Activated CD8-positive, alpha-beta memory T cell treated with anti-CD3 and anti-CD28 coated beads for 48 hours (primary cell): ENCODE measurements at regions not wholly inside any gene's neighbourhood (a gene's known extent, or its start where the extent isn't known, plus 50 kb on each side); places are given as distances from the start of the nearest gene placed in this dataset.
"Not testable (repeated sequence)": the region's sequence is repeated elsewhere in the genome, so short reads cannot be mapped to it uniquely, and the experiment has no call there.

ENCODE experiments used
- DNase-seq, 3 experiments: peaks; one replicate each; pipeline ENCODE4 v3.0.0-alpha.2; 2020; ENCODE audit warnings: low read depth in 2 of 3, low spot score in 2 of 3

- no peak for DNase-seq
Observed at GRCh38 chr5:1654786-1655495, 131.2 kb upstream of the LPCAT1 start.

DNA sequence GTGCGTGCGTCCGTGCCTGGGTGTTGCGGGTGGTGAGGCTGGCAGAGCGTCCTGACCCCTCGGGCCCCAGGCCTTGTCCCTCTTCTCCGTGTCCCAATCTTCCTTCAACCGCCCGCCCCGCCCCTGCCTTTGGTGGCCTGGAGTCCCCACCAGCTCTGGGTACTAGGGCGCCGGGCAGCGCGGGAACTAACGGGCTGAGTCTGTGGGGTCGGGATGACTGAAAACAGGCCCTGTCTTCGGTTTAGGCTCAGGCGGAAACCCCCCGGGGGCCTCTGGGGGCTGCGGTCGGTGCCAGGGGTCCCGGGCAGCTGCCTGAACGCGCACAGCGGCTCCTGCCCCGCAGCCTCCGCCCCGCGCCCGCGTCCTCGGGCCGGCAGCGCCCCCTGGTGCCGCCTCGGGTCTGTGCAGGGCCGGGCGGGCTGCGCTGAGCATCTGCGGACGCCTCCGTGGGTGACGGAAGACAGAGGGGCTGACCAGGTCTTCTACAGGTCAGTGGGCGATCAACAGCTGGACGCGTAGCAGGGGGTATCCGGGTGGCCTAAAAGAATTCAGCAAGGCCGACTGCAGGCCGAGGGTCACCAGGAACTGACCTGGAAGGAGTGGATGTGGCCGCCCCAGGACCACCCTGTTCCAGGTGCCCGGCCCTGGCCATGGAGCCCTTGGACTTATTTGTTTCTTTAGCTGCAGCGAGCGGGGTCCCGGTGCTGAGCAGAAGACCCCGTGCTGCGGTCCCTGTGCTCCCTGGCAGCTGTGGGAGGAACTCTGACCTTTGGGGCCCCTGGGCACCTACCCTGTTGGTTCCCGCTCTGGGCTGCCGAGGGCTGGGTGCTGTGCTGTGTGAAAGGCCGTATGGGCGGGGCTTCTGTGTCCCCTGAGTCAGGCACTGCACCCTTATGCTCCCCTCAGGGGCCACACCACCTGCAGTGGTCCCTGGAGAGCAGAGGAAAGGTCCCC is 130.2 kb upstream of the LPCAT1 start:
- peak in 1 of 3 experiments; percentile 40 for DNase-seq

- DNase-seq, result no peak
Observed at GRCh38 chr5:1652873-1653697, 129.3 kb upstream of the LPCAT1 start.

GRCh38 chr5:1651971-1652872 is 128.5 kb upstream of the LPCAT1 start:
- DNase-seq, result no peak

GRCh38 chr5:1651250-1651649 is 127.5 kb upstream of the LPCAT1 start:
- no peak for DNase-seq

- no peak for DNase-seq
Observed at GRCh38 chr5:1649554-1649953, 125.8 kb upstream of the LPCAT1 start.

- no peak for DNase-seq
Observed at GRCh38 chr5:1648806-1649205, 125.0 kb upstream of the LPCAT1 start.

GRCh38 chr5:1647580-1647979 is 123.8 kb upstream of the LPCAT1 start:
- no peak for DNase-seq

DNA sequence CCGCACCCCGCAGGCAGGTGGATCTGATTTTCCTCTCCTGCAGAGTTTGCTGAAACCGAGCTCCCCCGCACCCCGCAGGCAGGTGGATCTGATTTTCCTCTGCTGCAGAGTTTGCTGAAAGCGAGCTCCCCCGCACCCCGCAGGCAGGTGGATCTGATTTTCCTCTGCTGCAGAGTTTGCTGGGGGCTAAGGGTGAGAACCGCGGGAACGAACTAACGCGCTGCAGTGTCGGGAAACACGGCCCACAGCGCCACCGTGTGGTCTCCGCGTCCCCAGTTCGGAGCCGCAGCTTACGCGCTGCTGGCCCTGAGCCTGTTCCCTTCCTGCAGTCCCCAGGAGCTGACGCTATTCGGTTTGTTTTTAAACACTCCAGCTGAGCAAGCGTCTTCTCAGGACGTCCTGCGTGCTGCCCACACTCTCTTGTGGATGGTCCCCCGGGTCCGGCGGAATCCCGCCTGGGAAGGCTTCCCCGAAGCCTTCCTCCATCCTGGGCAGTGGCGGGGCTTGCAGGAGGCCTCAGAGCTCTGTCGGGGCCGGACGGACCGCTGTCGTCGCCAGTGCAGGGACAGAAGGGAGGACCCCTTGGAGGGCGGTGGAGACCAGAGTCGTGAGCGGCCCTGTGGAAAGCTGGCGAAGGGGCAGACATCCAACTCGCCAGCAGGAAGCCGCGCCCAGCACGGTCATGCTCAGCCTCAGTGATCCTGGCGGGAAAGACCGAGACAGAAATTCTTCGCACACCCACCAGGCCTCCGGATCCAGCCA is 121.2 kb upstream of the LPCAT1 start:
- peak in 1 of 3 experiments; percentile 71 for DNase-seq

- DNase-seq, result not testable (repeated sequence)
Observed at GRCh38 chr5:1644393-1644809, 120.6 kb upstream of the LPCAT1 start.

DNA sequence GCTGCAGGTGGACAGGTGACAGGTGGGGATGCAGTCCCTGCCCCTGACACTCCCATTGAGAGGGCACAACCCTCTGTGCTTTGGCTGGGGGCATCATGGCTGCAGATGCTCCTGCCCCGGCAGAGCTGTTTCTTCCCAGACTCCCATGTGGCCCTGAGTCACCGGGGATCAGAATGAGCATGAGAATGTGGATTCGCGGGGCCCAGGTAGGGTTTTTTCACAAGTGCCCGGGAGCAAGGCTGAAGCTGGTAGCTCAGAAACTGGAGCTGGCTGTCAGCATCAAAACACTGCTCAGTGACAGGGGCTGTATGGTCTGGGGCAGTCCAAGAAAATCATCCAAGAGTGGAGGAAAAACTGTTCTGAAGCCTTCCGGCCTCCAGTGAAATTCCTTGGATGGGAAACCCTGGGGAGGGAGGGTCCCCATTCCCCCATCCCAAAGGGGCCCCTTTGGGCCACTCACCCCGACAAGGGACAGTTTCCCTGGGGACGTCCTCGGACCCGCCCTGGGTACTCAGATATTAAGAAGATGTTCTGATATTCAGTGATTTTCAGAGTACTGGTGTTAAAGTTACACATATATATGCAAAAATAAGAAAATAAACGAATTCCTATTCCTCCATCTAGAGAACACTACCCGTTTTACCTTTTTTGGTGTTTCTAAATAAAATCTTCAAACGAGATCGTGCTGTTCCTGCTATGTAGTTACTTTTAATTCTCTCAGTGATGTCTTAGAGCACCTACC is 120.1 kb upstream of the LPCAT1 start:
- DNase-seq, result no peak

DNA sequence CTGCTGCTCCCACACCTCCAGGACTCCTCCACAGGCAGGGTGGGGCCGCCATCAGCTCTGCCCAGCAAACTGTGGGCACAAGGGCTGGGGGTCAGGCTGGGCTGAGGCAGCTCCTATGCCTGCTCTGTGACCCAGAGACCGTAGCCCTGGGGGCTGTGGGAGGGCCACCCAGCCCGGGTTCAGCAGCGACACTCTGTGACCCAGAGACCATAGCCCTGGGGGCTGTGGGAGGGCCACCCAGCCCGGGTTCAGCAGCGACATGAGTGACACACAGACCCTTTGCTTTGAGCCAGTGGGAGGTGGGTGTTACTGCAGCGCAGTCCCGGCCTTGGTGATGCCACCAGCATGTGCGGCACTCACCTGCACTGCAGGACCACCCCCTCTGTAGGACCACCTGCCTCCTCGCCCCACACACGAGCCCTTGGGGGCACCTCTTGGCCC is 118.9 kb upstream of the LPCAT1 start:
- DNase-seq, result no peak

GRCh38 chr5:1642221-1642620 is 118.5 kb upstream of the LPCAT1 start:
- no peak for DNase-seq

- DNase-seq, result peak in 1 of 3 experiments; percentile 31
Observed at GRCh38 chr5:1641560-1642166, 117.9 kb upstream of the LPCAT1 start.

GRCh38 chr5:1641041-1641440 is 117.3 kb upstream of the LPCAT1 start:
- no peak for DNase-seq

- DNase-seq, result no peak
Observed at GRCh38 chr5:1640421-1640881, 116.7 kb upstream of the LPCAT1 start.

DNA sequence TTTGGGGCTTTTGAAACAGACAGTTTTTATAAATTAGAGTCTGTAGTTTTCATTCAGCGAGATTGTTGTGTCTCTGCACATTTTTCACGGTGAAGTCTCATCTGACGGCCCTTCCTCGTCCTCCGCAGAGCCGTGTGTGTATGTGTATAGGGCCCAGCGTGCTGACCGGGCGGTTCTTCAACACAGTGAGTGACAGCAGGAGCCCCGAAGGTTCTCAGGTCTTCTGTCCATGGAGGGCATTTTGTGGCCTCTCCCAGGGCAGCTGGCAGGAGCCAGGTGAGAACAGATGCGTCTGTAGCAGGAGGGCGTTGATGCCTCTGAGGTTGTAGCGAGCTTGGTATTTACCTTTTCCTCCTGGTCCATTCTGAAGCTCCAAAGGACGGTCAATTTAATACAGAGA is 116.0 kb upstream of the LPCAT1 start:
- no peak for DNase-seq

DNA sequence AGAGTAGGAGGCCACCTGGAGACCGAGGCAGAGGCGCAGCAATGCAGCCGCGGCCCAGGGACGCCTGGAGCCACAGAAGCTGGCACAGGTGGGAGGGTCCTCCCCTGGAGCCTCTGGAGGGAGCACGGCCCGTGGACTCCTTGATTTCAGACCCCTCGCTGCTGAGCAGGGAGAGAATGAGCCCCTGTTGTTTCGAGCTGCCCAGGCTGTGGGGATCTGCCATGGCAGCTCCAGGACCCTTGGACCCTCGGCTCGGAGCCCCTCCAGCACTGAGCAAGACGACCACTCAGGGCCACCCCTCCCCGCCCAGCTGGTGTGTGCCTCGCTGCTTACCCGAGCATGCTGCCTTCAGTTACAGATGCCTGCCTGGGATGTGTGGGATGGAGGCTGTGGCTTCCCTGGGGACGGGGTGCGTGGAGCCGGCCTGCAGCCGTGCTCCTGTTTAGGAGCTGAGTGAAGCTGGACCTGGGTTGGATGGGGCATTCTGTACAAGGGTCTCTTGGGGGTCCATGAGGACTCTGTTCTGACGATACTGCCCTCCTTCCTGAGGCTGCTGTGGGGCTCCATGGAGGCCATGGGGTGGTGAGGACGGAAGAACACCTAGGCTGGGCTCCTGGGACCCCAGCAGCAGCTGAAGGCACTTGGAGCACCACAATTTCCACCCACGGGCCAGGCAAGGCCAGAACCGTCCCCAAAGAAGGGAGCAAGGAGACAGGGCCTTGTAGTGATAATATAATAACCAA is 115.1 kb upstream of the LPCAT1 start:
- no peak for DNase-seq
